ENCODE measurements at regions not wholly inside any gene's neighbourhood (a gene's known extent, or its start where the extent isn't known, plus 50 kb on each side); places are given as distances from the start of the nearest gene placed in this dataset.

DNA sequence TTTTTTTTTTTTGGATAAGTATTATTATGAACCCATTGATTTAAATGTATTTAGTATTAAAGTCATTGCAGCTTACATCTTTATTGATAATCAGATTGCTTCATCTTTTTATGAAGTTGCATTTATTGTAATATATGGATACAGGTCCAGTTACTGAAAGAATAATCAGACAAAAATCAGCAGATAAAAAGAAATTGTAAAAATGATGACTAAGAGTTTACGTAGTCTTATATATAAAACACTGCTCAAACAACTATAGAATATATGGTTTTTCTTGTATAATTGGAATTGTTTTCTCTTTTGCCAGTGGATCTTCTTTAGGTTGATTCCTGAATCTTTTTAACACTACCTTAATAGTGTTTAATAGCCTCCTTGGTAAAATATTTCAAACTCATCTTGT lies 378.3 kb downstream of the DUSP6 start:
- TF ChIP-seq POLR2A (IDR thresholded peaks at IDR 0.05), result no peak
- TF ChIP-seq, protein P1, sequence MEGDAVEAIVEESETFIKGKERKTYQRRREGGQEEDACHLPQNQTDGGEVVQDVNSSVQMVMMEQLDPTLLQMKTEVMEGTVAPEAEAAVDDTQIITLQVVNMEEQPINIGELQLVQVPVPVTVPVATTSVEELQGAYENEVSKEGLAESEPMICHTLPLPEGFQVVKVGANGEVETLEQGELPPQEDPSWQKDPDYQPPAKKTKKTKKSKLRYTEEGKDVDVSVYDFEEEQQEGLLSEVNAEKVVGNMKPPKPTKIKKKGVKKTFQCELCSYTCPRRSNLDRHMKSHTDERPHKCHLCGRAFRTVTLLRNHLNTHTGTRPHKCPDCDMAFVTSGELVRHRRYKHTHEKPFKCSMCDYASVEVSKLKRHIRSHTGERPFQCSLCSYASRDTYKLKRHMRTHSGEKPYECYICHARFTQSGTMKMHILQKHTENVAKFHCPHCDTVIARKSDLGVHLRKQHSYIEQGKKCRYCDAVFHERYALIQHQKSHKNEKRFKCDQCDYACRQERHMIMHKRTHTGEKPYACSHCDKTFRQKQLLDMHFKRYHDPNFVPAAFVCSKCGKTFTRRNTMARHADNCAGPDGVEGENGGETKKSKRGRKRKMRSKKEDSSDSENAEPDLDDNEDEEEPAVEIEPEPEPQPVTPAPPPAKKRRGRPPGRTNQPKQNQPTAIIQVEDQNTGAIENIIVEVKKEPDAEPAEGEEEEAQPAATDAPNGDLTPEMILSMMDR (IDR thresholded peaks at IDR 0.05), result no peak
- H3K27me3 ChIP-seq, result no peaks in the 10 kb centered on the region
- no peak for DNase-seq
- no peaks in the 10 kb centered on the region for H3K36me3 ChIP-seq
- intact Hi-C loops (cut with DNase I; ENCODE audit: low total_unique reads), result no loop called here
- H3K27ac ChIP-seq, result no peak overlapping the region
- no peaks in the 10 kb centered on the region for H3K9me3 ChIP-seq
- no peaks in the 10 kb centered on the region for H3K4me1 ChIP-seq
- no peak overlapping the region for H3K4me3 ChIP-seq

DNA sequence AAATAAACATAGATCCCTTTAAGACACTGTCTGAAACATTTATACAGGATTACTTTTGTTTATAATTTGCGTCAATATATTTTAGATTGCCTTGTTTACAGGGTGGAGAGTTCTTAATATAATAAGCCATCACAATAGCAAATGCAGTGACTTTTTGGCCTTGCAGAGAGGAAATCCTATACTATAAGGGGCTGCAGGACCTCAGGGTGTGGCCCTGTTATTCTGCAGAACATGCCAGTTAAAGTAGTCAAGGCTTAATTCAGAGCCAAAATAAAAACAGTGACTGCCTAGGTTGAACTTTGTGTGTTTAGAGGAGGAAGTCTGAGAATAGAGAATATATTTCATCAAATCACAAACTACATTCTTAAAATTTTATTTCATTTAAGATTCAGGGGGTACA lies 381.6 kb downstream of the DUSP6 start:
- Histone ChIP-seq H3K27ac (no peak overlapping the region), H3K27me3 (no peaks in the 10 kb centered on the region), H3K4me3 (no peak overlapping the region), H3K4me1 (no peaks in the 10 kb centered on the region), H3K36me3 (no peaks in the 10 kb centered on the region), H3K9me3 (no peaks in the 10 kb centered on the region)
- intact Hi-C loops (cut with DNase I; ENCODE audit: low total_unique reads), result no loop called here
- TF ChIP-seq, protein P1 (IDR thresholded peaks at IDR 0.05), result no peak
- TF ChIP-seq POLR2A (IDR thresholded peaks at IDR 0.05), result no peak
- no peak for DNase-seq

DNA sequence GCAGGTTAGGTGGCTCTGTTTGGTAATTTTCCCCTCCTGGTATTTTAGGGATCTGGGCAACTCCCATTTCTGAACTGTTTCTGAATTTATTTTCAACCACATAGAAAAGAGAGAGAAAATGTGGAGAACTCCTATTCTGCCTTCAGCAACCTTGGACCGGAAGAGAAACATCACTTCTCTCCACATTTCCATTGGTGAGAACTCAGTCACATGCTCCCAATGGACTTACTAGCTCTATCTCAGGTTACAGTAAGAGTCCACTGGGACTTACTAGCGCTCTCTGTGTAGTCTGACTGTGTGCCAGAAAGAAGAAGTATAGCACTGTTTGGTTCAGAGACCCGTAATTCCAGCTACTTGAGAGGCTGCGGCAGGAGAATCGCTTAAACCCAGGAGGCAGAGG lies 383.2 kb downstream of the DUSP6 start:
- no peaks in the 10 kb centered on the region for H3K9me3 ChIP-seq
- H3K27ac ChIP-seq, result no peak overlapping the region
- H3K4me1 ChIP-seq, result no peaks in the 10 kb centered on the region
- no peaks in the 10 kb centered on the region for H3K36me3 ChIP-seq
- H3K4me3 ChIP-seq, result no peak overlapping the region
- intact Hi-C loops (cut with DNase I; ENCODE audit: low total_unique reads), result no loop called here
- TF ChIP-seq, protein P1 (IDR thresholded peaks at IDR 0.05), result no peak
- no peak for TF ChIP-seq POLR2A (IDR thresholded peaks at IDR 0.05)
- DNase-seq, result no peak
- H3K27me3 ChIP-seq, result no peaks in the 10 kb centered on the region

DNA sequence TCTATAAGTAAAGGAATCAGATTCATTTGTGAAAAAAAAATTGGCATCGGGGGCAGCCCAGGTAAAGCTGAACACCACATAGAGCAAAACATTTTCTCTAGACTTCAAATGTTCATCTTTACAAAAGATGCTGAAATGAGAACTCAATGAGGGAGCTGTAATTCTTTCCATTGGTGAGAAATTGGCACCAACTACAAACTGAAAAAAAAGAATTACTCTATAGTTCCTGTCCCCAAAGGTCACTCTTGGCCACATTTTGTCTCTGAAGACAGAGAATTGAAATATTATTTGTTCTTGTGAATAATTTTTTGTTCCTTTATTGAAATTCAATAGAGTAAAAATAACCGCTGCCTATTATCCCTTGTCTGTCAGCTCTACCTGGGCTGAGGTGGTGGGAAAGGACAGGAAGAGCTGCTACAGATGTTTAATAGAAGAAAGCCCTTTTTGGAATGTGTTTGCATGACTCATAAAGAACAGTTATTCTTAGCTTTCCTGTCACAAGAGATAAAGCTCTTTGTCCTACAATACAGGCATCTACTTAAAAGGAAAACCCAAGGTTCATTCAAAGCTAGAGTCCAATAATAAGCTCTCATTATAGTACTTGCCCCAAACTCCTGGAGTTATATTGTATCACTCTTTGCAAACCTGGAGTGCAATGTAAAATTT lies 380.1 kb upstream of the KITLG start:
- Histone ChIP-seq H3K4me1 (no peaks in the 10 kb centered on the region), H3K27me3 (no peaks in the 10 kb centered on the region), H3K36me3 (no peaks in the 10 kb centered on the region), H3K9me3 (no peaks in the 10 kb centered on the region), H3K4me3 (no peak overlapping the region), H3K27ac (no peak overlapping the region)
- DNase-seq, result no peak
- intact Hi-C loops (cut with DNase I; ENCODE audit: low total_unique reads), result no loop called here
- TF ChIP-seq POLR2A (IDR thresholded peaks at IDR 0.05), result no peak
- TF ChIP-seq, protein P1 (IDR thresholded peaks at IDR 0.05), result no peak

GRCh38 chr12:88958946-88959345 lies 378.7 kb upstream of the KITLG start:
- H3K9me3 ChIP-seq, result no peaks in the 10 kb centered on the region
- H3K4me1 ChIP-seq, result no peaks in the 10 kb centered on the region
- H3K27me3 ChIP-seq, result no peaks in the 10 kb centered on the region
- TF ChIP-seq POLR2A (IDR thresholded peaks at IDR 0.05), result no peak
- TF ChIP-seq, protein P1 (IDR thresholded peaks at IDR 0.05), result no peak
- H3K36me3 ChIP-seq, result no peaks in the 10 kb centered on the region
- no peak overlapping the region for H3K27ac ChIP-seq
- no peak overlapping the region for H3K4me3 ChIP-seq
- no peak for DNase-seq
- intact Hi-C loops (cut with DNase I; ENCODE audit: low total_unique reads), result no loop called here
